ENCODE measurements at regions not wholly inside any gene's neighbourhood (a gene's known extent, or its start where the extent isn't known, plus 50 kb on each side); places are given as distances from the start of the nearest gene placed in this dataset.

DNA sequence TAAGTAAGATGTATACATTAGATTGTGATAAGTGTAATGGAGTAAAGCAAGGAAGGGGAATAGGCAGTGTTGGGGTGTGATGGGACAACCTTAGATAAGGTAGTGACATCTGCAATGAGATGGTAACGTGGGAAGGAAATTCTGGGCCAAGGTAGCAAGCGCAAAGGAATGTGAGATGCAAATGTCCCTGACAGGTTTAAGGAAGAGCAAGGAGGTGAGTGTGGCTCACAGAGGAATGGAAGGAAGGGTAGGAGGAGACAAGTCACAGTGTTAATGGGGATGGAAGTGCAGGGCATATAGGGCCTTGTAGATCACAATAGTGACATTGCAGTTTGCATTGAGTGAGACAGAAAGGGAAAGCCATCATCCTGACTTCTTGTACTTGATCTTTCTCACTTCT is 170.9 kb upstream of the FAM98A start:
- H3K27me3 Mint-ChIP-seq (ENCODE audit: low read depth, unreplicated experiment) = no peaks in the 10 kb centered on the region
- H3K4me3 Mint-ChIP-seq (ENCODE audit: unreplicated experiment) = no peak overlapping the region
- no peak overlapping the region for H2AFZ ChIP-seq (ENCODE audit: low read depth, low read length)
- no peaks in the 10 kb centered on the region for H3K36me3 Mint-ChIP-seq (ENCODE audit: low read depth, unreplicated experiment)
- H3K9ac ChIP-seq (ENCODE audit: low read length) = no peak overlapping the region
- H3K79me2 ChIP-seq (ENCODE audit: insufficient read depth, low read length) = no peaks in the 10 kb centered on the region
- TF ChIP-seq, protein P1, sequence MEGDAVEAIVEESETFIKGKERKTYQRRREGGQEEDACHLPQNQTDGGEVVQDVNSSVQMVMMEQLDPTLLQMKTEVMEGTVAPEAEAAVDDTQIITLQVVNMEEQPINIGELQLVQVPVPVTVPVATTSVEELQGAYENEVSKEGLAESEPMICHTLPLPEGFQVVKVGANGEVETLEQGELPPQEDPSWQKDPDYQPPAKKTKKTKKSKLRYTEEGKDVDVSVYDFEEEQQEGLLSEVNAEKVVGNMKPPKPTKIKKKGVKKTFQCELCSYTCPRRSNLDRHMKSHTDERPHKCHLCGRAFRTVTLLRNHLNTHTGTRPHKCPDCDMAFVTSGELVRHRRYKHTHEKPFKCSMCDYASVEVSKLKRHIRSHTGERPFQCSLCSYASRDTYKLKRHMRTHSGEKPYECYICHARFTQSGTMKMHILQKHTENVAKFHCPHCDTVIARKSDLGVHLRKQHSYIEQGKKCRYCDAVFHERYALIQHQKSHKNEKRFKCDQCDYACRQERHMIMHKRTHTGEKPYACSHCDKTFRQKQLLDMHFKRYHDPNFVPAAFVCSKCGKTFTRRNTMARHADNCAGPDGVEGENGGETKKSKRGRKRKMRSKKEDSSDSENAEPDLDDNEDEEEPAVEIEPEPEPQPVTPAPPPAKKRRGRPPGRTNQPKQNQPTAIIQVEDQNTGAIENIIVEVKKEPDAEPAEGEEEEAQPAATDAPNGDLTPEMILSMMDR (IDR thresholded peaks at IDR 0.05; ENCODE audit: insufficient read depth, low read depth, low read length) = no peak
- TF ChIP-seq EZH2 (IDR thresholded peaks at IDR 0.05; ENCODE audit: insufficient read depth, low read length) = no peak
- no peaks in the 10 kb centered on the region for H4K20me1 ChIP-seq (ENCODE audit: insufficient read depth, low read length)
- H3K27ac ChIP-seq (ENCODE audit: low read depth, low read length) = no peak overlapping the region
- no peaks in the 10 kb centered on the region for H3K4me1 ChIP-seq (ENCODE audit: insufficient read depth, low read length)
- no peaks in the 10 kb centered on the region for H3K9me3 ChIP-seq (ENCODE audit: insufficient read depth, low read depth, low read length)
- no peaks in the 10 kb centered on the region for H3K4me1 Mint-ChIP-seq (ENCODE audit: low read depth, unreplicated experiment)
- H3K27me3 ChIP-seq (ENCODE audit: insufficient read depth, low read length) = no peaks in the 10 kb centered on the region
- no peak for DNase-seq (ENCODE audit: low read depth)
- H3K9me3 Mint-ChIP-seq (ENCODE audit: unreplicated experiment) = no peaks in the 10 kb centered on the region
- no peaks in the 10 kb centered on the region for H3K36me3 ChIP-seq (ENCODE audit: insufficient read depth, low read length)
- H3K4me2 ChIP-seq (ENCODE audit: low read length) = no peak overlapping the region
- FAIRE-seq = no peak
- H3K4me3 ChIP-seq (ENCODE audit: insufficient read depth, low read depth, low read length) = no peak overlapping the region
- no peak overlapping the region for H3K27ac Mint-ChIP-seq (ENCODE audit: unreplicated experiment)

DNA sequence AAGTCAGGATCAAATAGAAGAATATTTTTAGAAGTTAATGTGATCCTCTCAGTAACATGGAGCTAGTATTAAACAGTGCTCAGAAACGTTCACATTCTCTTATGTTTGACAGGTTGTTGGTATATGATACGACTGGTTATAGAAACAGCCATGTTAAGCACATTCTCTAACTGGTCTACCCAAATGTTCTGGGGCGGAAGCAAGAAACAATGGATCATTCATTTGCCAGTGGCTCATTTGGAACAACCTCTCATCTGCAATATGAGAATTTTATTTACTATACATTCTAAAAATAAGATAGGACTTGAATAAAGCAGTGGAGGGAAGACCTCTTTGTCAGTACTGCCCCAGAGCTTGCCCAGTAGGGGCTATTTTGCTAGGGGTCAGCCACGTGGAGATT is 167.1 kb upstream of the FAM98A start:
- Mint-ChIP-seq H3K27ac (ENCODE audit: unreplicated experiment) (no peak overlapping the region), H3K27me3 (ENCODE audit: low read depth, unreplicated experiment) (no peaks in the 10 kb centered on the region), H3K4me3 (ENCODE audit: unreplicated experiment) (no peak overlapping the region)

DNA sequence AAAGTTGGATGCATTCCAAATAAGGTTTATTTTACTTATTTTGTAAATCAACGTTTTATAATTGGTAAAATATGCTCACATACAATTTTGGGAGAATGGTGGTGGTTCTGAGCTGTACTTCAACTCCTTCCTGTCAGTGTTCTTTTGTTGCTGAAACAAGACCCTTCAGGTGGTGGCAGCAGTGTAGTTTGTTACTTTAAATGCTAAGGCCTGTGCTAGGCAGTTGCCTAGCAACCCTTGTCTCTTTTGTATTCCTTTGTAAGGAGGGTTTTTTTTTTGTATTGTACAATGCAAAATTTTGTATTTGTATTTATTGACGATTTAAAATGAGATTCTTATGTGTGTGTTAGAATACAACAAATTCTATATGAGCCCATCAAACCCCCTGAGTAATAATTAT is 166.0 kb upstream of the FAM98A start:
- Histone ChIP-seq H3K4me2 (ENCODE audit: low read length) (no peak overlapping the region), H4K20me1 (ENCODE audit: insufficient read depth, low read length) (no peaks in the 10 kb centered on the region), H3K27me3 (ENCODE audit: insufficient read depth, low read length) (no peaks in the 10 kb centered on the region), H3K36me3 (ENCODE audit: insufficient read depth, low read length) (no peaks in the 10 kb centered on the region), H3K9ac (ENCODE audit: low read length) (no peak overlapping the region), H3K4me1 (ENCODE audit: insufficient read depth, low read length) (no peaks in the 10 kb centered on the region), H3K9me3 (ENCODE audit: insufficient read depth, low read depth, low read length) (no peaks in the 10 kb centered on the region), H3K27ac (ENCODE audit: low read depth, low read length) (no peak overlapping the region), H3K79me2 (ENCODE audit: insufficient read depth, low read length) (no peaks in the 10 kb centered on the region), H2AFZ (ENCODE audit: low read depth, low read length) (no peak overlapping the region), H3K4me3 (ENCODE audit: insufficient read depth, low read depth, low read length) (no peak overlapping the region)
- Mint-ChIP-seq H3K27ac (ENCODE audit: unreplicated experiment) (no peak overlapping the region), H3K4me3 (ENCODE audit: unreplicated experiment) (no peak overlapping the region), H3K9me3 (ENCODE audit: unreplicated experiment) (no peaks in the 10 kb centered on the region), H3K36me3 (ENCODE audit: low read depth, unreplicated experiment) (no peaks in the 10 kb centered on the region), H3K27me3 (ENCODE audit: low read depth, unreplicated experiment) (no peaks in the 10 kb centered on the region), H3K4me1 (ENCODE audit: low read depth, unreplicated experiment) (no peaks in the 10 kb centered on the region)
- DNase-seq (ENCODE audit: low read depth) = no peak
- no peak for FAIRE-seq
- TF ChIP-seq, protein P1 (IDR thresholded peaks at IDR 0.05; ENCODE audit: insufficient read depth, low read depth, low read length) = no peak
- no peak for TF ChIP-seq EZH2 (IDR thresholded peaks at IDR 0.05; ENCODE audit: insufficient read depth, low read length)

More for the DNA sequence above, 167.1 kb upstream of the FAM98A start:
- H3K4me1 Mint-ChIP-seq (ENCODE audit: low read depth, unreplicated experiment) = no peaks in the 10 kb centered on the region
- H3K9ac ChIP-seq (ENCODE audit: low read length) = no peak overlapping the region
- DNase-seq (ENCODE audit: low read depth) = no peak
- no peak overlapping the region for H2AFZ ChIP-seq (ENCODE audit: low read depth, low read length)
- FAIRE-seq = no peak
- no peaks in the 10 kb centered on the region for H4K20me1 ChIP-seq (ENCODE audit: insufficient read depth, low read length)
- H3K4me2 ChIP-seq (ENCODE audit: low read length) = no peak overlapping the region
- no peaks in the 10 kb centered on the region for H3K27me3 ChIP-seq (ENCODE audit: insufficient read depth, low read length)
- H3K79me2 ChIP-seq (ENCODE audit: insufficient read depth, low read length) = no peaks in the 10 kb centered on the region
- no peaks in the 10 kb centered on the region for H3K9me3 Mint-ChIP-seq (ENCODE audit: unreplicated experiment)
- H3K36me3 ChIP-seq (ENCODE audit: insufficient read depth, low read length) = no peaks in the 10 kb centered on the region
- no peaks in the 10 kb centered on the region for H3K4me1 ChIP-seq (ENCODE audit: insufficient read depth, low read length)
- H3K9me3 ChIP-seq (ENCODE audit: insufficient read depth, low read depth, low read length) = no peaks in the 10 kb centered on the region
- H3K27ac ChIP-seq (ENCODE audit: low read depth, low read length) = no peak overlapping the region
- no peaks in the 10 kb centered on the region for H3K36me3 Mint-ChIP-seq (ENCODE audit: low read depth, unreplicated experiment)
- no peak for TF ChIP-seq EZH2 (IDR thresholded peaks at IDR 0.05; ENCODE audit: insufficient read depth, low read length)
- TF ChIP-seq, protein P1 (IDR thresholded peaks at IDR 0.05; ENCODE audit: insufficient read depth, low read depth, low read length) = no peak
- no peak overlapping the region for H3K4me3 ChIP-seq (ENCODE audit: insufficient read depth, low read depth, low read length)
